ENCODE measurements at regions not wholly inside any gene's neighbourhood (a gene's known extent, or its start where the extent isn't known, plus 50 kb on each side); places are given as distances from the start of the nearest gene placed in this dataset.
"Not testable (repeated sequence)": the region's sequence is repeated elsewhere in the genome, so short reads cannot be mapped to it uniquely, and the experiment has no call there.

- DNase-seq: no peak
Observed at GRCh38 chr9:99633265-99633664, 188.4 kb upstream of the NR4A3 start.

- DNase-seq: no peak
Observed at GRCh38 chr9:99634186-99634585, 187.5 kb upstream of the NR4A3 start.

- no peak for DNase-seq
Observed at GRCh38 chr9:99635032-99635431, 186.7 kb upstream of the NR4A3 start.

GRCh38 chr9:99637641-99638040, 184.0 kb upstream of the NR4A3 start:
- DNase-seq: no peak

GRCh38 chr9:99638971-99639370, 182.7 kb upstream of the NR4A3 start:
- DNase-seq: no peak

- no peak for DNase-seq
Observed at GRCh38 chr9:99647604-99648003, 174.1 kb upstream of the NR4A3 start.

- DNase-seq: no peak
Observed at GRCh38 chr9:99650187-99650874, 171.4 kb upstream of the NR4A3 start.

- DNase-seq: no peak
Observed at GRCh38 chr9:99660191-99660636, 161.5 kb upstream of the NR4A3 start.

- no peak for DNase-seq
Observed at GRCh38 chr9:99663297-99663696, 158.4 kb upstream of the NR4A3 start.

GRCh38 chr9:99663856-99664255, 157.8 kb upstream of the NR4A3 start:
- DNase-seq: no peak

GRCh38 chr9:99666571-99666970, 155.1 kb upstream of the NR4A3 start:
- DNase-seq: no peak

- not testable (repeated sequence) for DNase-seq
Observed at GRCh38 chr9:99670886-99671285, 150.8 kb upstream of the NR4A3 start.

GRCh38 chr9:99677281-99677680, 144.4 kb upstream of the NR4A3 start:
- no peak for DNase-seq

- DNase-seq: no peak
Observed at GRCh38 chr9:99678566-99678965, 143.1 kb upstream of the NR4A3 start.

- no peak for DNase-seq
Observed at GRCh38 chr9:99680191-99680590, 141.5 kb upstream of the NR4A3 start.

- DNase-seq: no peak
Observed at GRCh38 chr9:99681113-99681512, 140.6 kb upstream of the NR4A3 start.

GRCh38 chr9:99682378-99682777, 139.3 kb upstream of the NR4A3 start:
- no peak for DNase-seq

GRCh38 chr9:99682870-99683269, 138.8 kb upstream of the NR4A3 start:
- no peak for DNase-seq

GRCh38 chr9:99690573-99690972, 131.1 kb upstream of the NR4A3 start:
- DNase-seq: no peak

- no peak for DNase-seq
Observed at GRCh38 chr9:99693888-99694287, 127.8 kb upstream of the NR4A3 start.

GRCh38 chr9:99694393-99694792, 127.3 kb upstream of the NR4A3 start:
- DNase-seq: no peak

- no peak for DNase-seq
Observed at GRCh38 chr9:99699396-99699795, 122.3 kb upstream of the NR4A3 start.

GRCh38 chr9:99712214-99712613, 109.5 kb upstream of the NR4A3 start:
- DNase-seq: no peak

- no peak for DNase-seq
Observed at GRCh38 chr9:99713838-99714306, 107.8 kb upstream of the NR4A3 start.
